GM12891 (cell line): ENCODE measurements at regions not wholly inside any gene's neighbourhood (a gene's known extent, or its start where the extent isn't known, plus 50 kb on each side); places are given as distances from the start of the nearest gene placed in this dataset.

Experiments
- DNase-seq: peaks from one replicate; pipeline ENCODE4 v3.0.0; 2011; ENCODE audit warnings: low spot score; ENCODE audit not compliant: insufficient read length
- FAIRE-seq: peaks from 2 replicates; lab custom pipeline; 2011; peaks lifted over from hg19 to GRCh38; lab: Jason Lieb, UNC
- PAX5 ChIP-seq: IDR thresholded peaks from 2 replicates; pipeline ENCODE4 v1.6.1; 2011; ENCODE audit warnings: low read length, moderate library complexity, mild to moderate bottlenecking; ENCODE audit not compliant: insufficient read depth, severe bottlenecking
- POLR2A ChIP-seq: IDR thresholded peaks from 2 replicates; pipeline ENCODE4 v1.6.1; 2011; ENCODE audit warnings: low read depth, low read length, control low read depth
- POLR2AphosphoS5 ChIP-seq: IDR thresholded peaks from 2 replicates; pipeline ENCODE4 v1.6.1; 2011; ENCODE audit warnings: low read depth, low read length, control low read depth
- POU2F2 ChIP-seq: IDR thresholded peaks from 2 replicates; pipeline ENCODE4 v1.6.1; 2011; ENCODE audit warnings: low read depth, mild to moderate bottlenecking, control low read depth, low read length, moderate library complexity
- SPI1 ChIP-seq: IDR thresholded peaks from 2 replicates; pipeline ENCODE4 v1.6.1; 2011; ENCODE audit warnings: low read depth, low read length, control low read depth
- TAF1 ChIP-seq: IDR thresholded peaks from 2 replicates; pipeline ENCODE4 v1.6.1; 2011; ENCODE audit warnings: low read depth, low read length, control low read depth

DNA sequence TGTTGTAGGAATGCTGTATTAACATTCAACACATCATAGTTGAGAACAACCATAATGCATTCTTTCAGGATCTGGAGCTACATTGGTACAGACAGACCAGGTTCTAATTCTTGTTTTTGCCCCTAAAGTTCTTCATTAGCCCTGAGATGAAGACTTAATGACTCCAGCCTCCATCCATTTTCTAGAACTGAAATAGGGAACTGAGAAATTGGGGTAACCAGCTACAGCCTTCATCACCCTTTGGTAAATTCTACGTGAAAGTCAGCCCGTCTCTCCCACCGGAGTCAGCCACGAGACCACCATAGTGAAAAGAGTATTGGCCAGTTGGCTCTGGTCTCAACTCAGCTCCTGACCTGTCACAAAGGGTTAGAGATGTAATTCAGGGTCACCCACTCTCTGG lies 164.0 kb downstream of the NUAK1 start:
- FAIRE-seq, result no peak
- no peak for DNase-seq
- TF ChIP-seq POU2F2 (no peak), SPI1 (peak; percentile 86), POLR2A (no peak), PAX5 (no peak), TAF1 (no peak), POLR2AphosphoS5 (no peak)

DNA sequence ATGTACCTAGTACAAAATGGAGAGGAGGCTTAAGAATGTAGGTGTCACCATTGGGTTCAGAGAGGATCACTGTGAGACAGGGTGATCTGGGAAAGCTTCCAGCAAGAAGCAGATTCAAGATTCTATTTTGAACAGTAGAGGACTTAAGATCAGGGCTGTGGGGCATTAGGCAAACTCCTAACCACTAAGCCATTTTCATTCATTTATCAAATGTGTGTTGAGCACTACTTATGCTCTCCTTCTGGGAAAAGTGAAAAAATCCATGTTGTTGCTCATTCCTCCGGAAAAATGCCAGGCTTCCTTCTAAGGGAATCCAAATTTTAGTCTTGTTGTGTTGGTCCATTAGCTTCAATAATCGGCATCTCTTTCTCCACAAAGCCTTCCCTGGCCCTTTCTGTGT lies 163.4 kb downstream of the NUAK1 start:
- TF ChIP-seq TAF1 (no peak), POU2F2 (no peak), PAX5 (no peak), POLR2A (no peak), SPI1 (no peak), POLR2AphosphoS5 (no peak)
- FAIRE-seq (no peak), DNase-seq (no peak)

DNA sequence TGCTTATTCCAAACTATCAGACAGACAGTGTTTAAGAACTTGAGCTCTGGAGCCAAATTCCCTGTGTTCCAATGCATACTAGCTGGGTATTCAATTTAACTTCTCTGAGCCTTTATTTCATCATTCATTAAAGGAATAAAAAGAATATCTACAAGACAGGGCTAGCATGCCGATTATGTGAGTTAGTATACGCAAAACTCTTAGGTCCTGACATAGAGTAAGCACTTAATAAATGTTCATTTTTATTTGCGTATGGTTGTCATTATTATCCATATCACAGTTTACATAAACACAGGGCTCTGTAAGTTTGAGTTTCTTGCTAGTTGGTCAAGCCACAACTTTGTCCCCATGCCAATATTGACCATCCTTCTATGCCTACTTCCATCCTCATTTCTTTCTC lies 161.5 kb downstream of the NUAK1 start:
- FAIRE-seq, result no peak
- TF ChIP-seq TAF1 (no peak), SPI1 (no peak), POLR2AphosphoS5 (no peak), POLR2A (no peak), PAX5 (no peak), POU2F2 (no peak)
- no peak for DNase-seq

DNA sequence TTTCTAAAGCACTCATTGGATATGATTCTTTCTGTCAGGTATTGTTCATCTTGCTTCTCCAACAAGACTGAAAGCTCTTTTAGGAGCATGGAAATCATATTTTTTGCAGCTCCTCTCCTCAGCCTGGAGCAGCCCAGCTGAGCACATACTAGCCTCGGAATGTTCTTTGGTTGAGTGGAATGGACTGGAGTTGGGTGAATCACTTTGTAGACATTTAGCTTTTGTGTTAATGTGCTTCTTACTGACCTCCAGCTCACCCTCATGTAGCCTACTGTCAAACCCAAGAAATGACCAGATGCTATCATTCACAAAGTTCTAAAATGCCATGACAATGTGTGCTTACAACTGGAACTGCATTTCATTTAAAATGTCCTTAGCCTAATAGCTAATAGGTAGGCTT lies 161.1 kb downstream of the NUAK1 start:
- TF ChIP-seq PAX5 (no peak), POLR2A (no peak), POU2F2 (no peak), TAF1 (no peak), SPI1 (no peak), POLR2AphosphoS5 (no peak)
- no peak for DNase-seq
- no peak for FAIRE-seq

DNA sequence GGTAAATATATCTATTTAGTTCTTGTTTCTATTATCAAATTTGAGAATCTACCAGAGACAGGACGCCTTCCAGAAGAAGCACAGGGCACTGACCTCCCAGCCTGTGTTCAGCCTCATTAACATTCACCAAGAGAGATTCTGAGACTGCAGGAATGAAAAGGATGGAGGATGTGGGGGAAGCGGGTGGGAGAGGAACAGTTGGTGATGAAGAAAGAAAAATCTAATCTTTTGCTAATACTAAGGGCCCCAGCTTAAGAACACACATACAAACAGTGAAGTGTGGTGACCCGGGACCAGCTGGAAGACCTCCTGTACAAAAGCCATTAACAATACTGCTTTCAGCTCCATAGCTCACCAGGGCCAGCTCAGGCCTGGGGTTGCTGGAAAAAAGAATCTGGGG lies 160.5 kb downstream of the NUAK1 start:
- TF ChIP-seq PAX5 (no peak), POLR2A (no peak), TAF1 (no peak), SPI1 (no peak), POLR2AphosphoS5 (no peak), POU2F2 (no peak)
- FAIRE-seq, result no peak

DNA sequence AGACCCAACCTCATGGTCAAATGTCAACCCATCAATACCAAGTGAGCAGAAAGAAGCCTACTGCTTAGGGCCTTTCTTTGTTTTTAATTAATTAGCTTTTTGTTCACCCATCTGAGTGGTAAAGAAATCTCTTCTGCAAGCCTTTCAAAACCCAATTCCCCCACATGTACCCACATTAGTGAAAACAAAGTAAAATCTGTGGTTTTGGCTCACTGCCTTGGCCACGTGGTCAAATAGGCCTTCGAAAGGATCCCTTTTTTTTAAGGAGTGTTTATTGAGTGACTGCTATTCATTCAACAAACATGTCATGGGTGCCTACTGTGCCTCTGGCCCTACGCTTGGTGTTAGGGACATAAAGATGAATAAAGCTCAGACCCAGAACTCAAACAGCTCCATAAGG lies 160.1 kb downstream of the NUAK1 start:
- FAIRE-seq (no peak), DNase-seq (no peak)
- TF ChIP-seq PAX5 (no peak), TAF1 (no peak), POLR2AphosphoS5 (no peak)

More for the DNA sequence above, 160.5 kb downstream of the NUAK1 start:
- no peak for DNase-seq

DNA sequence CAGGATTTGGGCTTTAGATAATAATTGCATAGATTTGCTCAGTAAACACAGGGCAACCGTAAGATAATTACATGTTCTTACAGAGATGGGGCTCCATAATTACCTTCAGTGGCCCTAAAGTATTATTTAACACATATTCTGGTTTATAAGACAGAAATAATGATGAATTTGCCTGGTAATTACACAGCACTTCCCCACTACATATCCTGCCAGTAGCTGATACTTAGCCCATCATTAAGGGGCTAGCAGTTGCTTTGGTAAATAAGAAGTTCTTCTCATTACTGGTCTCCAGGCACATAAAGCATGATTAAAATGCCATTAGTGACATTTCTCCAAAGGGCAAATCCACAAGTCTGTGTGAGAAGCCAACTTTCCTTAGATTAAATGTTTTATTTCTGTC lies 158.7 kb downstream of the NUAK1 start:
- no peak for TF ChIP-seq SPI1
- TF ChIP-seq TAF1, result no peak
- no peak for TF ChIP-seq POLR2AphosphoS5
- no peak for TF ChIP-seq PAX5
- FAIRE-seq (no peak), DNase-seq (no peak)

DNA sequence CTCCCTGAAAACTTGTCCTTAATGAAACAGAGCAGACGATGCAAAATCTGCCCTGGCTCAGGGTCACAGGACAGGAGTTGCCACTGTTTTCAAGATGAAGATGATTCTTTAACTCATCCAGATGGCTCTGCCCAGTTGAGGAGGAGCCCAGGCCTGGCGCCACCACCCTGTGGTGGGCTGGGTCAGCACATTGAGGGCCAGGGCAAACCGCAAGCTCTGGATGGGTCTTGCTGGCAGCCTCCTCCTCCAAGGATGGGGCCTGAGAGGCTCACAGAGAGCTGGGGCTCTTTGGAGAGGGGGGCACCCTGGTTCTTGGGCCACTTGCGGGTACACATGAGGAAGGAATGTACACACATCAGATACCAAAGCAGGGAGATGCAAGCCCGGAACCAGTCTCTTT lies 158.2 kb downstream of the NUAK1 start:
- FAIRE-seq (no peak), DNase-seq (no peak)
- TF ChIP-seq POLR2AphosphoS5 (no peak), POU2F2 (no peak), TAF1 (no peak), PAX5 (no peak), POLR2A (no peak), SPI1 (no peak)

DNA sequence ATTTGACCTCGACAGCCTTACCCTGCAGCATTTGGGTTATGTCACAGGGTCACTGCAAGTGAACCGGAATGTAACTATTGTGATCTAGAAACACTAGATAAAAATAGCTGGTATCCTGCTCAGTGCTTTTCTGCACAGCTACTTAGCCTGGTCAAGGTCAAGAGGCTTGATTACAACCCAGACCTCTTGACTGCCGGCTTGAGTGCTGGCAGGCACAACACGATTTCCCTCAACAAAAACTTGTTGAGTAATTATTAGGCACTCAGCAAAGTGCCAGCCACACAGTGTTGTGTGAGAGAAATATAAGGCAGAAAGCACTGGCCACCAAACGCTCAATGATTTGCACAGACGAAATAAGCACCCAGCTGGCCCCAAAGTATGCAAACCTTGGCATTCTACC lies 156.7 kb downstream of the NUAK1 start:
- DNase-seq, result no peak
- no peak for TF ChIP-seq POU2F2
- TF ChIP-seq PAX5, result no peak
- TF ChIP-seq POLR2AphosphoS5, result no peak
- TF ChIP-seq SPI1, result no peak
- TF ChIP-seq POLR2A, result no peak
- TF ChIP-seq TAF1, result no peak
- no peak for FAIRE-seq

DNA sequence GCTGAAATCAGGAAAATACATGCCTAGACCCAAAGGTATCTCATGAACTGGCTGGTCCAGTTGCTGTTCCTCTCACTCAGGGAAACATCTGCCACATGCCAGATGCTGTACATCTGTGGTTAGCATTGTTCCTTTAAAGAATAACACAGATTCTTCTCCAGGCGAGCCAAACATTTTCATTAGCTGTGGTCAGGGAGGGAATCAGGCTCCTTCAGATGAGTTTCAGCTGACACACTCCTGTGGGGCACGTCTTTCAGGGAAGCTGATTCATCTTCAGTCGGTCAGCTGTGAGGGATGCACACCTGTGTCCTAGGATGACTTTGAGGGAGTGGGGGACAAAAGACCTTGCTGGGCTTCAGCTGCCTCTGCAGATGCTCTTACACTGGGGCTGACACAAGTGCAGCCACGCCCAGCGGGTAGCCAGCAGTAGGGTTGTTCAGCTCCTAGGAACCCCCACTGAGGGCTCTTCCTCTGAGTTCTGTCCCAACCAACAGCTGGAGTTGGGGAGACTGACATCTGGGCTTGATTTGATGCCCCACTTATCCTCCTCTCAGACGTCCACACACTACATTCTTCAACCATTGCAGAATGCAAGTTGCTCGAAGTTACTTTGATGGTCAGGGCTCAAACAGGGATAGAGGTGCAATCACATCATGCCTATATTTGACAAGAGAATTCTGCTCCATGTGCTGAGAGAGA lies 155.0 kb downstream of the NUAK1 start:
- DNase-seq (no peak), FAIRE-seq (no peak)
- TF ChIP-seq POLR2AphosphoS5 (no peak), TAF1 (no peak)
